Right atrium auricular region (tissue), 2 donors: ENCODE measurements at regions not wholly inside any gene's neighbourhood (a gene's known extent, or its start where the extent isn't known, plus 50 kb on each side); places are given as distances from the start of the nearest gene placed in this dataset.
"Not testable (repeated sequence)": the region's sequence is repeated elsewhere in the genome, so short reads cannot be mapped to it uniquely, and the experiment has no call there.

Source experiments
- DNase-seq: peaks from one replicate; pipeline ENCODE4 v3.0.0-alpha.2; 2019; ENCODE audit warnings: low spot score
- H3K27ac ChIP-seq, 2 donors: fragments of 200-600 bp; sonication (generic); 1 replicate in 1 of 2; 2 replicates in 1 of 2; pipeline ENCODE4 v1.5.1; 2016 to 2019
- H3K27me3 ChIP-seq, 2 donors: fragments of 200-600 bp; sonication (generic); one replicate each; pipeline versions ENCODE4 v1.5.1 to v1.6.0; 2017 to 2019
- H3K36me3 ChIP-seq: fragments of 200-600 bp; sonication (generic); one replicate; pipeline ENCODE4 v1.5.1; 2016
- H3K4me1 ChIP-seq, 2 donors: fragments of 200-600 bp; sonication (generic); one replicate each; pipeline versions ENCODE4 v1.5.1 to v1.6.0; 2017 to 2019
- H3K4me3 ChIP-seq, 2 donors: fragments of 200-600 bp; sonication (generic); 1 replicate in 1 of 2; 2 replicates in 1 of 2; pipeline ENCODE4 v1.5.1; 2017 to 2019; ENCODE audit warnings: mild to moderate bottlenecking in 1 of 2, moderate library complexity in 1 of 2
- H3K9me3 ChIP-seq, 2 donors: fragments of 200-600 bp; sonication (generic); one replicate each; pipeline ENCODE4 v1.5.1; 2019
- CTCF ChIP-seq, 2 donors: fragments of 200-600 bp; sonication (generic); IDR thresholded peaks; one replicate each; pipeline ENCODE4 v1.5.1; 2019; ENCODE audit warnings: antibody characterized with exemption in 2 of 2

- Histone ChIP-seq H3K27me3 (no peaks in the 10 kb centered on the region), H3K4me3 (no peak overlapping the region), H3K27ac (no peak overlapping the region), H3K4me1 (no peaks in the 10 kb centered on the region), H3K36me3 (no peaks in the 10 kb centered on the region), H3K9me3 (no peaks in the 10 kb centered on the region)
- no peak for TF ChIP-seq CTCF (IDR thresholded peaks at IDR 0.05)
- no peak for DNase-seq
These were observed 358.1 kb downstream of the ADGRD1 start for GRCh38 chr12:131311764-131312163.

DNA sequence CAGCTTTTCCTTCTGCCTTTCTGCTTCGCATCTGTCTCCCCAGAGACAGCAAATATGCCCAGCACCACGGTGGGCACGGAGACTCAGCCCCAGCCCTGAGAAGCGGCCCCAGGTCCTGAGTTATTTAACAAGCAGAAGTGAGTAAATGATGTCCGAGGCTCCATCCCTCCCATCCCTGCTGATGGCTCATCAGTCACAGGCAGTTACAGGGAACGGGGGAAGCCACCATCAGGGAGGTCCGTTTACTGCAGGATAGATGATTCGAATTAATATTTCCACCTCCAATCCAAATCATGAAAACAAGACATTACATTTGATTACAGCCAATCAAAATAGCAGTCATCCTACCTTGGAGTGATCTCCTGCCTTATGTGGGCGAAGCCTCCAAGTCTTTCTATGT, 358.7 kb downstream of the ADGRD1 start:
- not testable (repeated sequence) for DNase-seq, H3K27ac ChIP-seq, H3K9me3 ChIP-seq, H3K36me3 ChIP-seq, H3K4me3 ChIP-seq, H3K4me1 ChIP-seq, H3K27me3 ChIP-seq

DNA sequence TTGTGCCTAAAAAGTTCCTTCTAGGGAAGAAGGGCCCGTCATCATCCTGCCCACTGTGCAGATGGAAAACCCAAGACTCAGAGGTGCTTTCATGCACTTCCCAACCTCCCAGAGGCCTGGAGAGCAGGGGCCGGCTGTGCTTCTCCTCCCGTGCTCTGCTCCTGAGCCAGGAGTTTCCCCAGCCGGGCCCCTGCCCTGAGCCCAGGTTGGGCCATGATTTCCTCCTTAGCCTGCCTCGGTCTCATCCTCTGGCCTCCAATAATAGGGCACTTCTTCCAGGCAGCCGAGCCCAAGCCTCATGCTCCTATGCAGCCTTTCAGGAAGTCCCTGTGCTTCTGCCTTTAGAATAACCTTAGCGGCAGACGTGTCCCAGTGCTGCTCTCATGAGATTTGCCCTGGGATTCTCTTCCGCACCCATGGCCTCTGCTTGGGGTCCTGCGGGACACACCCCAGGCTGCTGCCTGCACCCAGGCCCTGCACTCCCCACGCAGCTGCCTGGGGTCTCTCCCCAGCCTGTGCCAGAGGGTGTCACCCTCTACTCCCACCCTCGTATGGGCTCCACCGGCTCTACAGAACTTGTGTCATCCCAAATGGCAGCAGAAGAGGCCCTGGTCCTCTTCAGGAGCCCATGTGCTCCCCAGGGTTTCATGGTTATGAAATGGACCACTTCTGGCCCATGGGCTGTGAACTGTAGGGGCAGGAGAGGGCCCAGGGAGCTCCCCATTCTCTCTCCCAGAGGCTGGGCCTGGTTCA, 359.3 kb downstream of the ADGRD1 start:
- H3K27me3 ChIP-seq, result no peaks in the 10 kb centered on the region
- H3K27ac ChIP-seq, result no peak overlapping the region
- no peak for TF ChIP-seq CTCF (IDR thresholded peaks at IDR 0.05)
- no peak for DNase-seq
- no peaks in the 10 kb centered on the region for H3K36me3 ChIP-seq
- H3K9me3 ChIP-seq, result no peaks in the 10 kb centered on the region
- H3K4me3 ChIP-seq, result no peak overlapping the region
- no peaks in the 10 kb centered on the region for H3K4me1 ChIP-seq

DNA sequence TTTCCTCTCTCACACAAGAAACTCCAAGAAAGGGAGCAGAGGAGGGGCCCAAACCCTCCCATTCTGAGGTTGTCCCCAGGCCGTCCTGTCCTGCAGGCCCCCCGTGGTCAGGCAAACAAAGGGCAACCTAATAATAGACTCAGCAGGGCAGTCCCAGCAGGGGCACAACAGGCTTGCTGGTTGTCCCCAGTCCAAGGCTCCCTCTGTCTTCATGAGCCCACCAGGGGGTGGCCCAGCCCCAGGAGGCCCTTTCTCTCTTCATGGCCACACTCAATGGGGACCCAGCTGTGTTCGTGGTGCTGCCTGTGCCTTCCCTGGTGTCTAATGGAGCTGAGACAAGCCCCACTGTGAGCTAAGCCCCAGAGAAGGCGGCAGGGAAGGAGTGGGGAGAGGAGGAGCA, 359.9 kb downstream of the ADGRD1 start:
- TF ChIP-seq CTCF (IDR thresholded peaks at IDR 0.05), result no peak
- no peak for DNase-seq
- Histone ChIP-seq H3K36me3 (no peaks in the 10 kb centered on the region), H3K27ac (no peak overlapping the region), H3K4me3 (no peak overlapping the region), H3K4me1 (no peaks in the 10 kb centered on the region), H3K9me3 (no peaks in the 10 kb centered on the region), H3K27me3 (no peaks in the 10 kb centered on the region)

DNA sequence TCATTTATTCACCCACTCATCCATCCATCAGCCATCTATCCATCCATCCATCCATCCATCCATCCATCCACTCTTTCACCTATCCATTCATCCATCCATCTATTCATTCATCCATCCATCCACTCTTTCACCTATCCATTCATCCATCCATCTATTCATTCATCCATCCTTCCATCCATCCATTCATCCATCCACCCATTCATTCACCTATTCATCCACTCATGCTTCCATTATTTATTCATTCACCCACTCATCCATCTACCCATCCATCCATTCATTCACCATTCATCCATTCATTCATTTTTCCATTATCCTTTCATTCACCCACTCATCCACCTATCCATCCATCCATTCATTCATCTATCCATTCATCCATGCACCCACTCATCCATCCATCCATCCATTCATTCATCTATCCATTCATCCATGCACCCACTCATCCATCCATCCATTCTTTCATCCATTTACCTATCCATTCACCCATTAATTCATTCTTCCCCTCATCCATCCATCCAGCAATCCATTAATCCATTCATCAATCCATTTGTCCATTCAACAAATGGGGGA, 360.9 kb downstream of the ADGRD1 start:
- no peaks in the 10 kb centered on the region for H3K4me1 ChIP-seq
- H3K27ac ChIP-seq, result no peak overlapping the region
- TF ChIP-seq CTCF (IDR thresholded peaks at IDR 0.05), result no peak
- no peaks in the 10 kb centered on the region for H3K27me3 ChIP-seq
- no peaks in the 10 kb centered on the region for H3K9me3 ChIP-seq
- H3K36me3 ChIP-seq, result no peaks in the 10 kb centered on the region
- no peak for DNase-seq
- no peak overlapping the region for H3K4me3 ChIP-seq

- no peaks in the 10 kb centered on the region for H3K9me3 ChIP-seq
- no peak for DNase-seq
These were observed 361.9 kb downstream of the ADGRD1 start for GRCh38 chr12:131315601-131316000.

More at GRCh38 chr12:131315601-131316000, 361.9 kb downstream of the ADGRD1 start:
- no peak overlapping the region for H3K4me3 ChIP-seq
- no peak for TF ChIP-seq CTCF (IDR thresholded peaks at IDR 0.05)
- H3K36me3 ChIP-seq, result no peaks in the 10 kb centered on the region
- no peaks in the 10 kb centered on the region for H3K4me1 ChIP-seq
- no peaks in the 10 kb centered on the region for H3K27me3 ChIP-seq
- H3K27ac ChIP-seq, result no peak overlapping the region
